Natural killer cell treated with Interleukin-12 subunit alpha and Interleukin-12 subunit beta and Interleukin-15 and Interleukin-18, amount 100 ng/mL, for 72 hours (primary cell): ENCODE measurements at regions not wholly inside any gene's neighbourhood (a gene's known extent, or its start where the extent isn't known, plus 50 kb on each side); places are given as distances from the start of the nearest gene placed in this dataset.
"Not testable (repeated sequence)": the region's sequence is repeated elsewhere in the genome, so short reads cannot be mapped to it uniquely, and the experiment has no call there.

ENCODE experiments used
- ATAC-seq, 2 donors: fragments of 150-1000 bp; cut with Tn5 transposase in 1 of 2; sonication (Bioruptor Pico), chemical (Tn5 transposase) in 1 of 2; 2 replicates each; pipeline ENCODE4 v1.10.0; 2021
- DNase-seq: peaks from one replicate; pipeline ENCODE4 v3.0.0; 2022; ENCODE audit warnings: low spot score
- H3K27ac Mint-ChIP-seq, 2 donors: 1 replicate in 1 of 2; 2 replicates in 1 of 2; pipeline ENCODE4 v1.8.0; 2022; ENCODE audit warnings: mixed read lengths in 2 of 2, mild to moderate bottlenecking in 1 of 2, moderate library complexity in 1 of 2
- H3K27me3 Mint-ChIP-seq, 2 donors: 1 replicate in 1 of 2; 2 replicates in 1 of 2; pipeline ENCODE4 v1.8.0; 2022; ENCODE audit warnings: mixed read lengths in 2 of 2
- H3K36me3 Mint-ChIP-seq: one replicate; pipeline ENCODE4 v1.8.0; 2022; ENCODE audit warnings: mixed read lengths
- H3K4me1 Mint-ChIP-seq, 2 donors: 1 replicate in 1 of 2; 2 replicates in 1 of 2; pipeline ENCODE4 v1.8.0; 2022; ENCODE audit warnings: low read depth in 2 of 2, mixed read lengths in 2 of 2, mild to moderate bottlenecking in 1 of 2
- H3K4me3 Mint-ChIP-seq: one replicate; pipeline ENCODE4 v1.8.0; 2022; ENCODE audit warnings: mixed read lengths
- H3K9me3 Mint-ChIP-seq: 2 replicates; pipeline ENCODE4 v1.8.0; 2022; ENCODE audit warnings: mixed read lengths

GRCh38 chr2:117293012-117293411, 521.5 kb upstream of the DDX18 start:
- H3K27ac Mint-ChIP-seq: no peak overlapping the region
- no peaks in the 10 kb centered on the region for H3K36me3 Mint-ChIP-seq
- H3K4me3 Mint-ChIP-seq: no peak overlapping the region
- ATAC-seq: no peak
- peaks cover 34% of the 10 kb centered on the region for H3K9me3 Mint-ChIP-seq
- no peaks in the 10 kb centered on the region for H3K4me1 Mint-ChIP-seq
- H3K27me3 Mint-ChIP-seq: no peaks in the 10 kb centered on the region
- no peak for DNase-seq

- H3K27ac Mint-ChIP-seq: no peak overlapping the region
- no peaks in the 10 kb centered on the region for H3K4me1 Mint-ChIP-seq
- H3K4me3 Mint-ChIP-seq: no peak overlapping the region
- peaks cover 6% of the 10 kb centered on the region for H3K36me3 Mint-ChIP-seq
- peaks cover 34% of the 10 kb centered on the region for H3K9me3 Mint-ChIP-seq
- ATAC-seq: no peak
- no peak for DNase-seq
- no peaks in the 10 kb centered on the region for H3K27me3 Mint-ChIP-seq
Observed at GRCh38 chr2:117299451-117299850, 515.0 kb upstream of the DDX18 start.

GRCh38 chr2:117308861-117309770, 505.4 kb upstream of the DDX18 start:
- Mint-ChIP-seq H3K4me3 (no peak overlapping the region), H3K9me3 (no peaks in the 10 kb centered on the region), H3K27ac (no peak overlapping the region), H3K4me1 (no peaks in the 10 kb centered on the region), H3K36me3 (no peaks in the 10 kb centered on the region), H3K27me3 (no peaks in the 10 kb centered on the region)
- ATAC-seq (no peak), DNase-seq (no peak)

GRCh38 chr2:117321816-117322215, 492.7 kb upstream of the DDX18 start:
- Mint-ChIP-seq H3K4me3 (no peak overlapping the region), H3K27ac (no peak overlapping the region), H3K27me3 (no peaks in the 10 kb centered on the region), H3K4me1 (no peaks in the 10 kb centered on the region), H3K36me3 (no peaks in the 10 kb centered on the region), H3K9me3 (peaks cover 12% of the 10 kb centered on the region)
- DNase-seq (no peak), ATAC-seq (no peak)

GRCh38 chr2:117323331-117323730, 491.2 kb upstream of the DDX18 start:
- Mint-ChIP-seq H3K36me3 (no peaks in the 10 kb centered on the region), H3K4me1 (no peaks in the 10 kb centered on the region), H3K9me3 (peaks cover 7% of the 10 kb centered on the region), H3K27ac (no peak overlapping the region), H3K27me3 (no peaks in the 10 kb centered on the region), H3K4me3 (no peak overlapping the region)
- ATAC-seq: no peak
- no peak for DNase-seq

GRCh38 chr2:117330641-117331040, 483.9 kb upstream of the DDX18 start:
- no peak overlapping the region for H3K4me3 Mint-ChIP-seq
- H3K27ac Mint-ChIP-seq: no peak overlapping the region
- ATAC-seq (no peak), DNase-seq (no peak)
- H3K27me3 Mint-ChIP-seq: no peaks in the 10 kb centered on the region
- no peaks in the 10 kb centered on the region for H3K36me3 Mint-ChIP-seq
- no peaks in the 10 kb centered on the region for H3K4me1 Mint-ChIP-seq
- peaks cover 3% of the 10 kb centered on the region for H3K9me3 Mint-ChIP-seq

GRCh38 chr2:117335967-117336366, 478.5 kb upstream of the DDX18 start:
- DNase-seq (no peak), ATAC-seq (no peak)
- Mint-ChIP-seq H3K4me1 (no peaks in the 10 kb centered on the region), H3K27me3 (no peaks in the 10 kb centered on the region), H3K4me3 (no peak overlapping the region), H3K9me3 (peaks cover 4% of the 10 kb centered on the region), H3K27ac (no peak overlapping the region), H3K36me3 (no peaks in the 10 kb centered on the region)

GRCh38 chr2:117336496-117336895, 478.0 kb upstream of the DDX18 start:
- H3K4me1 Mint-ChIP-seq: no peaks in the 10 kb centered on the region
- DNase-seq (no peak), ATAC-seq (no peak)
- peaks cover 7% of the 10 kb centered on the region for H3K9me3 Mint-ChIP-seq
- H3K27ac Mint-ChIP-seq: no peak overlapping the region
- no peaks in the 10 kb centered on the region for H3K36me3 Mint-ChIP-seq
- no peaks in the 10 kb centered on the region for H3K27me3 Mint-ChIP-seq
- no peak overlapping the region for H3K4me3 Mint-ChIP-seq

- H3K4me3 Mint-ChIP-seq, H3K4me1 Mint-ChIP-seq, H3K27ac Mint-ChIP-seq: not testable (repeated sequence)
Observed at GRCh38 chr2:117337981-117338380, 476.5 kb upstream of the DDX18 start.

GRCh38 chr2:117339980-117340379, 474.5 kb upstream of the DDX18 start:
- Mint-ChIP-seq H3K36me3 (no peaks in the 10 kb centered on the region), H3K4me1 (no peaks in the 10 kb centered on the region), H3K9me3 (peaks cover 3% of the 10 kb centered on the region), H3K4me3 (no peak overlapping the region), H3K27me3 (no peaks in the 10 kb centered on the region), H3K27ac (no peak overlapping the region)
- ATAC-seq: no peak
- DNase-seq: no peak

More at GRCh38 chr2:117337981-117338380, 476.5 kb upstream of the DDX18 start:
- ATAC-seq, H3K9me3 Mint-ChIP-seq, DNase-seq, H3K36me3 Mint-ChIP-seq, H3K27me3 Mint-ChIP-seq: not testable (repeated sequence)

- Mint-ChIP-seq H3K36me3 (no peaks in the 10 kb centered on the region), H3K4me1 (no peaks in the 10 kb centered on the region), H3K4me3 (no peak overlapping the region), H3K9me3 (peaks cover 9% of the 10 kb centered on the region), H3K27me3 (no peaks in the 10 kb centered on the region), H3K27ac (no peak overlapping the region)
- DNase-seq (no peak), ATAC-seq (no peak)
Observed at GRCh38 chr2:117341690-117342089, 472.8 kb upstream of the DDX18 start.

- Mint-ChIP-seq H3K9me3 (peaks cover 14% of the 10 kb centered on the region), H3K4me1 (no peaks in the 10 kb centered on the region), H3K27ac (no peak overlapping the region), H3K4me3 (no peak overlapping the region), H3K36me3 (no peaks in the 10 kb centered on the region), H3K27me3 (no peaks in the 10 kb centered on the region)
- ATAC-seq: no peak
- no peak for DNase-seq
Observed at GRCh38 chr2:117342415-117342814, 472.1 kb upstream of the DDX18 start.

- Mint-ChIP-seq H3K9me3 (peaks cover 29% of the 10 kb centered on the region), H3K4me1 (no peaks in the 10 kb centered on the region), H3K27me3 (no peaks in the 10 kb centered on the region), H3K27ac (no peak overlapping the region), H3K4me3 (no peak overlapping the region), H3K36me3 (no peaks in the 10 kb centered on the region)
- DNase-seq (no peak), ATAC-seq (no peak)
Observed at GRCh38 chr2:117349687-117350086, 464.8 kb upstream of the DDX18 start.

GRCh38 chr2:117351396-117351795, 463.1 kb upstream of the DDX18 start:
- no peaks in the 10 kb centered on the region for H3K27me3 Mint-ChIP-seq

More at GRCh38 chr2:117351396-117351795, 463.1 kb upstream of the DDX18 start:
- ATAC-seq (no peak), DNase-seq (no peak)
- Mint-ChIP-seq H3K9me3 (peaks cover 27% of the 10 kb centered on the region), H3K4me1 (no peaks in the 10 kb centered on the region), H3K4me3 (no peak overlapping the region), H3K36me3 (no peaks in the 10 kb centered on the region), H3K27ac (no peak overlapping the region)
